ENCODE measurements at regions not wholly inside any gene's neighbourhood (a gene's known extent, or its start where the extent isn't known, plus 50 kb on each side); places are given as distances from the start of the nearest gene placed in this dataset.

- Mint-ChIP-seq H3K4me1 (ENCODE audit: low read depth, unreplicated experiment) (no peaks in the 10 kb centered on the region), H3K36me3 (ENCODE audit: unreplicated experiment) (peaks cover 11% of the 10 kb centered on the region), H3K27ac (ENCODE audit: unreplicated experiment) (peak overlapping the region; percentile 60), H3K9me3 (ENCODE audit: unreplicated experiment) (peaks cover 2% of the 10 kb centered on the region), H3K4me3 (ENCODE audit: unreplicated experiment) (no peak overlapping the region), H3K27me3 (ENCODE audit: unreplicated experiment) (no peaks in the 10 kb centered on the region)
- no peak for DNase-seq
- TF ChIP-seq CTCF (IDR thresholded peaks at IDR 0.05; ENCODE audit: partially characterized antibody, unreplicated experiment): no peak
These were observed 288.9 kb downstream of the AGTPBP1 start for GRCh38 chr9:85452841-85453240.

DNA sequence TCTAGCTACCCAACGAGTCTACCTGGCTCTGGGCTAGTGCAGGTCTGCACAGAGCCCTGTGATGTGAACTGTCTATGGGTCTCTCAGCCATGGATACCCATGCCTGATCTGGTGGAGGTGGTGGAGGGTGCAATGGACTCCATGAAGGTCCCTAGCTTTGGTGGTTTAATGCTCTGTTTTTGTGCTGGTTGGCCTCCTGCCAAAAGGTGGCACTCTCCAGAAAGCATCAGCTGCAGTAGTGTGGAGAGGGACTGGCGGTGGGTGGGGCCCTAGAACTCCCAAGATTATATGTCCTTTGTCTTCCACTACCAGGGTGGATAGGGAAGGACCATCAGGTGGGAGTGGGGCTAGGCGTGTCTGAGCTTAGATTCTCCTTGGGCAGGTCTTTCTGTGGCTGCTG lies 290.1 kb downstream of the AGTPBP1 start:
- Mint-ChIP-seq H3K4me3 (ENCODE audit: unreplicated experiment) (no peak overlapping the region), H3K27me3 (ENCODE audit: unreplicated experiment) (no peaks in the 10 kb centered on the region), H3K9me3 (ENCODE audit: unreplicated experiment) (peaks cover 2% of the 10 kb centered on the region), H3K4me1 (ENCODE audit: low read depth, unreplicated experiment) (no peaks in the 10 kb centered on the region), H3K27ac (ENCODE audit: unreplicated experiment) (no peak overlapping the region), H3K36me3 (ENCODE audit: unreplicated experiment) (peaks cover 12% of the 10 kb centered on the region)
- no peak for DNase-seq
- no peak for TF ChIP-seq CTCF (IDR thresholded peaks at IDR 0.05; ENCODE audit: partially characterized antibody, unreplicated experiment)

DNA sequence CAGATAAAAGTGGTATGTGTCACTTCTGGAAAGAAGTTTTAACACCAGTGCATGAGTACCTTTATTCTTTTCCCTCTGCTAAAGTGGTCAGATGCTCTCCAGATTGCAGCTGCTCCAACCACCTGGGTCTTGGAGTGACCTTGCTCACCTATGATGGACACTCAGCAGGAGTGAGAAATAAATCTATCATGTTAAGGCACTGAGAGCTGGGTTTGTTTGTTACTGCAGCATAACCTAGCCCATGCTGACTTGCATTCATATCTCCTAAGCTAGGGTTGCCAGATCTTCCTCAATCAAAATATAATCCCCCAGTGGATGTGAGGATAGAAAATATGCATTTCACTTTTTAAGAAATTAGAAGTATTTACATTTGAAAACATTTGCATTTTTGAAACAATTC lies 295.9 kb downstream of the AGTPBP1 start:
- Mint-ChIP-seq H3K27ac (ENCODE audit: unreplicated experiment) (no peak overlapping the region), H3K4me1 (ENCODE audit: low read depth, unreplicated experiment) (no peaks in the 10 kb centered on the region), H3K9me3 (ENCODE audit: unreplicated experiment) (no peaks in the 10 kb centered on the region), H3K36me3 (ENCODE audit: unreplicated experiment) (peaks cover 10% of the 10 kb centered on the region), H3K27me3 (ENCODE audit: unreplicated experiment) (no peaks in the 10 kb centered on the region), H3K4me3 (ENCODE audit: unreplicated experiment) (no peak overlapping the region)
- no peak for DNase-seq
- TF ChIP-seq CTCF (IDR thresholded peaks at IDR 0.05; ENCODE audit: partially characterized antibody, unreplicated experiment): no peak

GRCh38 chr9:85444243-85444642 lies 297.5 kb downstream of the AGTPBP1 start:
- Mint-ChIP-seq H3K27me3 (ENCODE audit: unreplicated experiment) (no peaks in the 10 kb centered on the region), H3K9me3 (ENCODE audit: unreplicated experiment) (no peaks in the 10 kb centered on the region), H3K4me1 (ENCODE audit: low read depth, unreplicated experiment) (no peaks in the 10 kb centered on the region), H3K27ac (ENCODE audit: unreplicated experiment) (no peak overlapping the region), H3K36me3 (ENCODE audit: unreplicated experiment) (peaks cover 5% of the 10 kb centered on the region), H3K4me3 (ENCODE audit: unreplicated experiment) (no peak overlapping the region)
- TF ChIP-seq CTCF (IDR thresholded peaks at IDR 0.05; ENCODE audit: partially characterized antibody, unreplicated experiment): no peak
- DNase-seq: no peak

DNA sequence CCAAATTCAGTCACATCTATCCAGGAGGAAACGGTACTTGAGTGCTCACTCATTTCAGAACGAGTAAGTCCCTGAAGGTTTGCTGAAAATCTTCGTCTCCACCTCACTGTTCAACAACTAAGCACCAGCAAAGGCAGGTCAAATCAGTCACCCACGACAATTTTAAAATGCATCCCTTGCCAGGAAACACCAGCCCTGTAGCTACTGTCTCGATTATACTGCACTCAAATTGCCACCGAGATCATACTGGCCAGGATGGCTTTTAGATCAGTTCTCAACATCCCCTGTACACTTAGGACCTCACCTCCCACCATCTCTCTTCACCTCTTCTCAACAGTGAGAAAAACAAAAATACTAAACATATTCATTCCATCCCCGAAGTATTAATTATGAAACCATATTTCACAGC lies 298.6 kb downstream of the AGTPBP1 start:
- Mint-ChIP-seq H3K27ac (ENCODE audit: unreplicated experiment) (no peak overlapping the region), H3K27me3 (ENCODE audit: unreplicated experiment) (no peaks in the 10 kb centered on the region), H3K4me3 (ENCODE audit: unreplicated experiment) (no peak overlapping the region), H3K9me3 (ENCODE audit: unreplicated experiment) (no peaks in the 10 kb centered on the region), H3K4me1 (ENCODE audit: low read depth, unreplicated experiment) (no peaks in the 10 kb centered on the region), H3K36me3 (ENCODE audit: unreplicated experiment) (peaks cover 5% of the 10 kb centered on the region)
- TF ChIP-seq CTCF (IDR thresholded peaks at IDR 0.05; ENCODE audit: partially characterized antibody, unreplicated experiment): no peak
- DNase-seq: no peak

Measured in glutamatergic neuron (in vitro differentiated cells).